Common myeloid progenitor, CD34-positive (primary cell): ENCODE measurements at regions not wholly inside any gene's neighbourhood (a gene's known extent, or its start where the extent isn't known, plus 50 kb on each side); places are given as distances from the start of the nearest gene placed in this dataset.

Experiments used
- CTCF ChIA-PET: fragments of 350-600 bp; sonication (Branson Sonifier 250); formaldehyde crosslinking; loops from one replicate; lab custom pipeline; 2021; ENCODE audit warnings: antibody characterized with exemption; lab: Charles Lee
- POLR2A ChIA-PET: fragments of 350-600 bp; sonication (Branson Sonifier 250); formaldehyde crosslinking; loops from one replicate; lab custom pipeline; 2021; ENCODE audit warnings: antibody characterized with exemption; lab: Charles Lee
- DNase-seq, 3 donors: peaks; one replicate each; pipeline versions ENCODE4 v3.0.0 to v3.0.0-alpha.2; 2013
- H3K27ac ChIP-seq, 2 experiments: 1 replicate in 1 of 2; 2 replicates in 1 of 2; pipeline ENCODE4 v1.7.0; 2013; ENCODE audit warnings: inconsistent platforms in 2 of 2, low read length in 2 of 2, mild to moderate bottlenecking in 2 of 2, low read depth in 1 of 2, moderate library complexity in 1 of 2; ENCODE audit not compliant: severe bottlenecking in 2 of 2, insufficient read depth in 1 of 2, poor library complexity in 1 of 2
- H3K27me3 ChIP-seq, 5 experiments: replicated peaks in 2 of 5; 1 replicate in 3 of 5; 2 replicates in 2 of 5; pipeline versions ENCODE4 v1.6.1 to v1.7.0; 2013; ENCODE audit warnings: low read length in 4 of 5, mild to moderate bottlenecking in 2 of 5, moderate library complexity in 2 of 5, inconsistent platforms in 1 of 5; ENCODE audit not compliant: insufficient read depth in 5 of 5, control insufficient read depth in 4 of 5
- H3K36me3 ChIP-seq, 4 experiments: 1 replicate in 2 of 4; 2 replicates in 2 of 4; pipeline versions ENCODE4 v1.6.1 to v1.7.0; 2013; ENCODE audit warnings: low read length in 3 of 4, control low read depth in 1 of 4, mild to moderate bottlenecking in 1 of 4; ENCODE audit not compliant: control insufficient read depth in 4 of 4, insufficient read depth in 4 of 4
- H3K4me1 ChIP-seq, 4 experiments: 1 replicate in 3 of 4; 2 replicates in 1 of 4; pipeline versions ENCODE4 v1.6.1 to v1.7.1; 2013; ENCODE audit warnings: low read length in 3 of 4, mild to moderate bottlenecking in 3 of 4, control low read depth in 1 of 4, inconsistent platforms in 1 of 4, moderate library complexity in 1 of 4; ENCODE audit not compliant: control insufficient read depth in 4 of 4, insufficient read depth in 4 of 4; ENCODE audit errors: control extremely low read depth in 1 of 4
- H3K4me3 ChIP-seq, 7 experiments: 1 replicate in 4 of 7; 2 replicates in 3 of 7; pipeline versions ENCODE4 v1.5.1 to v1.7.0; 2013; ENCODE audit warnings: mild to moderate bottlenecking in 7 of 7, low read length in 6 of 7, moderate library complexity in 6 of 7, inconsistent platforms in 2 of 7, low read depth in 2 of 7, control low read depth in 1 of 7; ENCODE audit not compliant: insufficient read depth in 4 of 7, control insufficient read depth in 1 of 7; ENCODE audit errors: extremely low read depth in 1 of 7
- H3K9me3 ChIP-seq, 5 experiments: 1 replicate in 4 of 5; 2 replicates in 1 of 5; pipeline versions ENCODE4 v1.6.1 to v1.7.1; 2013; ENCODE audit warnings: low read length in 4 of 5, mild to moderate bottlenecking in 2 of 5, inconsistent platforms in 1 of 5, low read depth in 1 of 5, moderate library complexity in 1 of 5; ENCODE audit not compliant: control insufficient read depth in 4 of 5, insufficient read depth in 2 of 5; ENCODE audit errors: control extremely low read depth in 1 of 5
- WGBS: methylation state at CpG from one replicate; pipeline ENCODE4 v1.1.5; 2013; ENCODE audit not compliant: insufficient coverage; 5-methylcytosine and 5-hydroxymethylcytosine counted together

- POLR2A ChIA-PET: no interaction called here
Observed at GRCh38 chr2:81670885-81671284, 1366.3 kb upstream of the LRRTM1 start.

DNA sequence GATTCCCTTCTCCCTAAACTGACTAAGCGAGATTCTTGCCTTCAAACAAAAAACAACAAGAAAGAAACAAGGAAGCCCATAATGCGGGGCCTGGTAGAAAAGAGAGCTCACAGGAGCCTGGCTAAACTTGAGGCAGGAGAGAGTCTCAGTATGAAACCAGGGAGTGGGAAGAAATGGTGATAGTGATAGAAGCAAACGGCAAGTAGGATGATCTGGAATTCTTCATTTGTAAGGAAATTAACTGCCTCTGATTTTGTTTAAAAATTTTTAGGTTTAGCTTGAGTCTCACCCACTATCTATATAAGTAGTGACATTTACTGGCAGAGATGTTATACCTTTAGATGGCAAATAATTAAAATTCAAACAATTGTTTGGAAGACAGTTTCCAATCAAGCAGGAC lies 1356.5 kb upstream of the LRRTM1 start:
- no peak for DNase-seq
- Histone ChIP-seq H3K27ac (no peak overlapping the region), H3K4me3 (no peak overlapping the region), H3K9me3 (peaks cover 1 to 29% (median 8%) of the 10 kb centered on the region in 5 experiments), H3K36me3 (no peaks in the 10 kb centered on the region), H3K4me1 (no peaks in the 10 kb centered on the region), H3K27me3 (no peaks in the 10 kb centered on the region)
- ChIA-PET CTCF (no interaction called here), POLR2A (no interaction called here)
- 100% methylated on average over 1 of the region's 3 CpGs for WGBS

More at GRCh38 chr2:81670885-81671284, 1366.3 kb upstream of the LRRTM1 start:
- DNase-seq: no peak
- H3K9me3 ChIP-seq: no peaks in the 10 kb centered on the region
- H3K27me3 ChIP-seq: no peaks in the 10 kb centered on the region
- H3K27ac ChIP-seq: peak overlapping the region in 1 of 2 experiments; percentile 81
- H3K4me3 ChIP-seq: no peak overlapping the region
- CTCF ChIA-PET: no interaction called here
- H3K4me1 ChIP-seq: peaks cover 13 to 57% (median 24%) of the 10 kb centered on the region in 4 experiments
- H3K36me3 ChIP-seq: no peaks in the 10 kb centered on the region
- WGBS: no CpG with 5 or more reads among the region's 1 CpG

DNA sequence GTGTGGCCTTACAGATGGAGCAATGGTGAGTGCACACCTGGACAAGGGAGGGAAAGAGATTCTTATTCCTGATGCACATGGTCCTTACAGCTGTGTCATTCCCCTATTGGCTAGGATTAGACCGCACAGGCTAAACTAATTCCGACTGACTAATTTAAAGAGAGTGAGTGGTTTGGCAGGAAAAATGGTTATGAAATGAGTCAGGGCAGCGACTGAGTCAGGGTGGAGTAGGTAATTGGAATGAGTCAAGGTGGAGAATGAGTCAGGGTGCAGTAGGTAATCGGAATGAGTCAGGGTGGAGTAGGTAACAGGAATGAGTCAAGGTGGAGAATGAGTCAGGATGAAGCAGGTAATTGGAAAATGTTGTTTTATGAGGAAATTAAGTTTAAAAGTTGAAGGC lies 1353.7 kb upstream of the LRRTM1 start:
- Histone ChIP-seq H3K4me3 (no peak overlapping the region), H3K27ac (no peak overlapping the region), H3K36me3 (no peaks in the 10 kb centered on the region), H3K27me3 (no peaks in the 10 kb centered on the region), H3K9me3 (peaks cover 1 to 32% (median 8%) of the 10 kb centered on the region in 5 experiments), H3K4me1 (no peaks in the 10 kb centered on the region)
- 92% methylated on average over 4 of the region's 4 CpGs for WGBS
- CTCF ChIA-PET: no interaction called here
- no peak for DNase-seq
- POLR2A ChIA-PET: no interaction called here

- Histone ChIP-seq H3K36me3 (no peaks in the 10 kb centered on the region), H3K27ac (no peak overlapping the region), H3K4me1 (peaks cover 0 to 12% (median 8%) of the 10 kb centered on the region in 4 experiments), H3K4me3 (no peak overlapping the region), H3K27me3 (no peaks in the 10 kb centered on the region), H3K9me3 (peaks cover 0 to 2% (median 0%) of the 10 kb centered on the region in 5 experiments)
- ChIA-PET CTCF (no interaction called here), POLR2A (no interaction called here)
- no peak for DNase-seq
- WGBS: 91% methylated on average over 1 of the region's 6 CpGs
Observed at GRCh38 chr2:81650048-81650971, 1345.8 kb upstream of the LRRTM1 start.

GRCh38 chr2:81648806-81649205 lies 1344.3 kb upstream of the LRRTM1 start:
- peaks cover 0 to 2% (median 0%) of the 10 kb centered on the region in 5 experiments for H3K9me3 ChIP-seq
- no peak overlapping the region for H3K27ac ChIP-seq
- no peaks in the 10 kb centered on the region for H3K27me3 ChIP-seq
- CTCF ChIA-PET: no interaction called here
- H3K4me1 ChIP-seq: peaks cover 0 to 19% (median 10%) of the 10 kb centered on the region in 4 experiments
- POLR2A ChIA-PET: no interaction called here
- no peaks in the 10 kb centered on the region for H3K36me3 ChIP-seq
- no peak overlapping the region for H3K4me3 ChIP-seq
- DNase-seq: no peak

DNA sequence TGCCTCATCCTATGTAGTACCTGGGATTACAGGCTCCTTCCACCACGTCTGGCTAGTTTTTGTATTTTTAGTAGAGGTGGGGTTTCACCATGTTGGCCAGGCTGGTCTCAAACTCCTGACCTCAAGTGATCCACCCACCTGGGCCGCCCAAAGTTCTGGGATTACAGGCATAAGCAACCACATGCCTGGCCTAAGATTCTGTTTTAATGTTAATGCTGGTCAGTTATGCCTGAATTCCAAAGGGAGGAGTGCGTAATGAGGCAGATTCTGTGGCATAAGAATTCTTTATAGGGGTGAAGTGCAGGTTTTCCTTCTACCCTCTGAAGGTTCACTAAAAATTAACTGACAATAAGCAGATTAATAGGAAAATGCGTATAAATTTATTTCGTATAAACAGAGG lies 1343.8 kb upstream of the LRRTM1 start:
- peaks cover 0 to 19% (median 10%) of the 10 kb centered on the region in 4 experiments for H3K4me1 ChIP-seq
- 94% methylated on average over 2 of the region's 5 CpGs for WGBS
- H3K36me3 ChIP-seq: no peaks in the 10 kb centered on the region
- ChIA-PET CTCF (no interaction called here), POLR2A (no interaction called here)
- no peak overlapping the region for H3K4me3 ChIP-seq
- no peaks in the 10 kb centered on the region for H3K27me3 ChIP-seq
- no peak for DNase-seq
- H3K27ac ChIP-seq: no peak overlapping the region
- H3K9me3 ChIP-seq: no peaks in the 10 kb centered on the region

- POLR2A ChIA-PET: no interaction called here
- no peak for DNase-seq
- Histone ChIP-seq H3K27me3 (no peaks in the 10 kb centered on the region), H3K27ac (no peak overlapping the region), H3K4me3 (no peak overlapping the region), H3K4me1 (peaks cover 0 to 19% (median 10%) of the 10 kb centered on the region in 4 experiments), H3K36me3 (no peaks in the 10 kb centered on the region), H3K9me3 (no peaks in the 10 kb centered on the region)
- CTCF ChIA-PET: no interaction called here
Observed at GRCh38 chr2:81647715-81648230, 1343.2 kb upstream of the LRRTM1 start.
